ENCODE measurements at regions not wholly inside any gene's neighbourhood (a gene's known extent, or its start where the extent isn't known, plus 50 kb on each side); places are given as distances from the start of the nearest gene placed in this dataset.

DNA sequence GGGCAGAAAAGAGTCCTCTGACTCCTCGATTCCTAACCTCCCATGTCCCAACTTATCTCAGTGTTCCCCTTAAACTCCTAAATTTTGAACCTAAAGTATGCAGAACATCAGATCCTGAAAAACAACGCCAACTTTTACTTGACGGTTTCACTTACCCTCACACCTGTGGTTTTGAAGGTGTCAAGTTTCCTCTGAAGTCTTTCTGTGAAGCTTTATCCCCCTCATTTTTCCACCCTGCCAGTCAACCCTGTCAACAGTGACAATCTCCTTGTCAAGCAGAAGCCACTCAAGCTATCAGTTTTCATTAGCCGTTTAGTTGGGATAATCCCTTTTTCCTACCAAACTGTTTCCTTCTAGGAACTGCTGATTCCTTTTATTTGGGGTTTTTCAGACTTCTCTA lies 245.4 kb upstream of the PREP start (continued):
- TF ChIP-seq, protein P1, sequence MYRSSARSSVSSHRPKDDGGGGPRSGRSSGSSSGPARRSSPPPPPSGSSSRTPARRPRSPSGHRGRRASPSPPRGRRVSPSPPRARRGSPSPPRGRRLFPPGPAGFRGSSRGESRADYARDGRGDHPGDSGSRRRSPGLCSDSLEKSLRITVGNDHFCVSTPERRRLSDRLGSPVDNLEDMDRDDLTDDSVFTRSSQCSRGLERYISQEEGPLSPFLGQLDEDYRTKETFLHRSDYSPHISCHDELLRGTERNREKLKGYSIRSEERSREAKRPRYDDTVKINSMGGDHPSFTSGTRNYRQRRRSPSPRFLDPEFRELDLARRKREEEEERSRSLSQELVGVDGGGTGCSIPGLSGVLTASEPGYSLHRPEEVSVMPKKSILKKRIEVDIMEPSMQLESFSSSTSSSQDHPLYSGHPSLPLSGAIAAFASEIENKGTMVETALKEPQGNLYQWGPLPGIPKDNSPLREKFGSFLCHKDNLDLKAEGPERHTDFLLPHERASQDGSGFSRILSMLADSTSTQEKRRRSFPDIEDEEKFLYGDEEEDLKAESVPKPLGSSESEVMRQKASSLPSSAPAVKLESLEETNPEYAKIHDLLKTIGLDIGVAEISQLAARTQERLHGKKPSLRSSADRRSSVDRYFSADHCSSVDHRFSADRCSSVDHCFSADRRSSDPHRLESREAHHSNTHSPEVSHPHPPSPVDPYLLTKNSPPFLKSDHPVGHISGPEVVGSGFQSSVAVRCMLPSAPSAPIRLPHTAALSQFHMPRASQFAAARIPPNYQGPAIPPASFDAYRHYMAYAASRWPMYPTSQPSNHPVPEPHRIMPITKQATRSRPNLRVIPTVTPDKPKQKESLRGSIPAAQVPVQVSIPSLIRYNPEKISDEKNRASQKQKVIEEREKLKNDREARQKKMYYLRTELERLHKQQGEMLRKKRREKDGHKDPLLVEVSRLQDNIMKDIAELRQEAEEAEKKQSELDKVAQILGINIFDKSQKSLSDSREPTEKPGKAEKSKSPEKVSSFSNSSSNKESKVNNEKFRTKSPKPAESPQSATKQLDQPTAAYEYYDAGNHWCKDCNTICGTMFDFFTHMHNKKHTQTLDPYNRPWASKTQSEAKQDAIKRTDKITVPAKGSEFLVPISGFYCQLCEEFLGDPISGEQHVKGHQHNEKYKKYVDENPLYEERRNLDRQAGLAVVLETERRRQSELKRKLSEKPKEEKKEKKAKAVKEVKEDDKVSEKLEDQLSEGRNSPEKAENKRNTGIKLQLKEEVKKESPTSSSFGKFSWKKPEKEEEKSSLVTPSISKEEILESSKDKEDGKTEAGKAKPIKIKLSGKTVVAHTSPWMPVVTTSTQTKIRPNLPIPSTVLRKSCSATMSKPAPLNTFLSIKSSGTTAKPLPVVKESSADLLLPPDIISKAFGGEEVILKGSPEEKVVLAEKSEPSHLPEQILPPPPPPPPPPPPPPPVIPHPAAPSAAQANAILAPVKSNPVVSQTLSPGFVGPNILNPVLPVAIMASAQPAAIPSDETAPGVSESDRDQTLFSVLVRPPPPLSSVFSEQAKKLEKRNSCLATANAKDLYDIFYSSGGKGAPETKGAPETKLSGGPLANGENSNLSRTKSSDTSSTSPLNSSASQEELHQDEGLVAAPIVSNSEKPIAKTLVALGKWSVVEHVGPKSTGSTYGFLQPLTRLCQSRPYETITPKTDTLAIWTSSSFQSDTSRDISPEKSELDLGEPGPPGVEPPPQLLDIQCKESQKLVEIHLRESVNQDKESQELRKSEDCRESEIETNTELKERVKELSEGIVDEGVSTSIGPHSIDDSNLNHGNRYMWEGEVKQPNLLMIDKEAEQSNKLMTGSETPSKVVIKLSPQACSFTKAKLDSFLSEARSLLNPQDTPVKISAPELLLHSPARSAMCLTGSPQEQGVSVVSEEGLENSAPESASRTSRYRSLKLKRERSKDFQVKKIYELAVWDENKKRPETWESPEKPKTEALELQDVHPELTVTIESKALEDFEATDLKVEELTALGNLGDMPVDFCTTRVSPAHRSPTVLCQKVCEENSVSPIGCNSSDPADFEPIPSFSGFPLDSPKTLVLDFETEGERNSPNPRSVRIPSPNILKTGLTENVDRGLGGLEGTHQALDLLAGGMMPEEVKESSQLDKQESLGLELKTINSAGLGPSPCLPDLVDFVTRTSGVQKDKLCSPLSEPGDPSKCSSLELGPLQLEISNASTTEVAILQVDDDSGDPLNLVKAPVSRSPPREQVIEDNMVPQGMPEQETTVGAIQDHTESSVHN (CRISPR knock-in tag; IDR thresholded peaks at IDR 0.05) = no peak

DNA sequence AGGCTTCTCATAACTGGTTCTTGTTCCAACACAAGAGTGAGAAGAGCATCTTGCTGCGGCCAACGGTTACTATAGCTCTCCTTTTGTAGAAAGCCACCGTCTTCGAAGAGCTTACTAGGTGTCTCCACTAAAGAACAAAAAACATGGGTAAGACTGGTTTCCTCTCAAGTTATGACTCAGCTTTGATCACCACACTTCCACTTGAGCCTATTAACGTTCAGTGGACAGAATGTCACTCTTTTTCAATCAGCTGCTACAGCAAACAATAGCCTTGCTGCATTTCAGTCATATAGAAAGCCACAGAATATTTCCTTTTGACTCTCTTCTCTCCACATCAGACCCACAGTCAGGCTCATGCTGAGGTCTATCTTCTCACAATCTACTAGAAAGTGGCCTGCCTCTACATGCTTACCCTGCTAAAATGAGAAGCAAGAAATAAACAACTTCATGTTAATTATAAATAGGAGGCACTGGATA lies 243.5 kb upstream of the PREP start:
- in situ Hi-C loops (cut with HindIII; ENCODE audit: extremely low pct_ligation_motif_present, low pct_unique_long_range_greater_than_20kb) (no loop called here), intact Hi-C loops (cut with micrococcal nuclease; ENCODE audit: unreplicated experiment) (no loop called here)
- CTCF ChIA-PET (ENCODE audit: low intra/inter-chr PET ratio, low total read pairs) = no interaction called here
- Histone ChIP-seq H3K4me3 (replicated peaks in 1 of 3; ENCODE audit: insufficient read depth in 1 of 3, low read depth in 2 of 3, low read length in 3 of 3) (no peak overlapping the region), H4K20me1 (ENCODE audit: insufficient read depth, low read length) (no peaks in the 10 kb centered on the region), H3K27me3 (ENCODE audit: control insufficient read depth in 1 of 2, insufficient read depth in 2 of 2, low read length in 2 of 2) (no peaks in the 10 kb centered on the region; a peak in 1 of 5 replicates), H3K4me1 (ENCODE audit: insufficient read depth, low read length) (peaks cover 7% of the 10 kb centered on the region; the same call in 1 of the 2 replicates), H3K36me3 (replicated peaks in 1 of 2; ENCODE audit: control insufficient read depth in 1 of 2, insufficient read depth in 2 of 2, low read length in 2 of 2) (no peaks in the 10 kb centered on the region), H3K79me2 (ENCODE audit: insufficient read depth, low read length) (no peaks in the 10 kb centered on the region), H3K4me2 (ENCODE audit: low read depth, low read length) (no peak overlapping the region), H2AFZ (ENCODE audit: low read length) (no peak overlapping the region), H3K9me3 (ENCODE audit: low read length) (no peaks in the 10 kb centered on the region), H3K27ac (ENCODE audit: extremely low read length, insufficient read depth, low read length) (no peak overlapping the region), H3K9ac (ENCODE audit: insufficient read depth, low read depth, low read length) (no peak overlapping the region)
- no TSS peak for BruUV-seq (replicated peaks)
- WGBS (ENCODE audit: low lambda C conversion rate) = 71% methylated on average over 5 of the region's 5 CpGs
- POLR2A ChIA-PET = no interaction called here
- DNase-seq (ENCODE audit: low spot score) = no peak
- no peak for FAIRE-seq
- ATAC-seq = no peak
- TF ChIP-seq RXRA (CRISPR knock-in tag; IDR thresholded peaks at IDR 0.05) (no peak), NR1H2 (CRISPR knock-in tag; IDR thresholded peaks at IDR 0.05; ENCODE audit: borderline replicate concordance, low read depth) (no peak), NFE2L2 (IDR thresholded peaks at IDR 0.05; ENCODE audit: low read length) (no peak), ZNF503 (CRISPR knock-in tag; IDR thresholded peaks at IDR 0.05) (no peak), NFYC (CRISPR knock-in tag; IDR thresholded peaks at IDR 0.05) (no peak)
- TF ChIP-seq, protein P2, sequence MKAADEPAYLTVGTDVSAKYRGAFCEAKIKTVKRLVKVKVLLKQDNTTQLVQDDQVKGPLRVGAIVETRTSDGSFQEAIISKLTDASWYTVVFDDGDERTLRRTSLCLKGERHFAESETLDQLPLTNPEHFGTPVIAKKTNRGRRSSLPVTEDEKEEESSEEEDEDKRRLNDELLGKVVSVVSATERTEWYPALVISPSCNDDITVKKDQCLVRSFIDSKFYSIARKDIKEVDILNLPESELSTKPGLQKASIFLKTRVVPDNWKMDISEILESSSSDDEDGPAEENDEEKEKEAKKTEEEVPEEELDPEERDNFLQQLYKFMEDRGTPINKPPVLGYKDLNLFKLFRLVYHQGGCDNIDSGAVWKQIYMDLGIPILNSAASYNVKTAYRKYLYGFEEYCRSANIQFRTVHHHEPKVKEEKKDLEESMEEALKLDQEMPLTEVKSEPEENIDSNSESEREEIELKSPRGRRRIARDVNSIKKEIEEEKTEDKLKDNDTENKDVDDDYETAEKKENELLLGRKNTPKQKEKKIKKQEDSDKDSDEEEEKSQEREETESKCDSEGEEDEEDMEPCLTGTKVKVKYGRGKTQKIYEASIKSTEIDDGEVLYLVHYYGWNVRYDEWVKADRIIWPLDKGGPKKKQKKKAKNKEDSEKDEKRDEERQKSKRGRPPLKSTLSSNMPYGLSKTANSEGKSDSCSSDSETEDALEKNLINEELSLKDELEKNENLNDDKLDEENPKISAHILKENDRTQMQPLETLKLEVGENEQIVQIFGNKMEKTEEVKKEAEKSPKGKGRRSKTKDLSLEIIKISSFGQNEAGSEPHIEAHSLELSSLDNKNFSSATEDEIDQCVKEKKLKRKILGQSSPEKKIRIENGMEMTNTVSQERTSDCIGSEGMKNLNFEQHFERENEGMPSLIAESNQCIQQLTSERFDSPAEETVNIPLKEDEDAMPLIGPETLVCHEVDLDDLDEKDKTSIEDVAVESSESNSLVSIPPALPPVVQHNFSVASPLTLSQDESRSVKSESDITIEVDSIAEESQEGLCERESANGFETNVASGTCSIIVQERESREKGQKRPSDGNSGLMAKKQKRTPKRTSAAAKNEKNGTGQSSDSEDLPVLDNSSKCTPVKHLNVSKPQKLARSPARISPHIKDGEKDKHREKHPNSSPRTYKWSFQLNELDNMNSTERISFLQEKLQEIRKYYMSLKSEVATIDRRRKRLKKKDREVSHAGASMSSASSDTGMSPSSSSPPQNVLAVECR (CRISPR knock-in tag; IDR thresholded peaks at IDR 0.05; ENCODE audit: borderline replicate concordance) = no peak
